Ovary (tissue), 7 donors: ENCODE measurements at regions not wholly inside any gene's neighbourhood (a gene's known extent, or its start where the extent isn't known, plus 50 kb on each side); places are given as distances from the start of the nearest gene placed in this dataset.

Experiments used
- DNase-seq, 5 donors: peaks; one replicate each; pipeline ENCODE4 v3.0.0-alpha.2; 2019 to 2020
- H3K27ac ChIP-seq, 2 donors: fragments of 200-600 bp; one replicate each; pipeline versions ENCODE4 v1.5.1 to v1.8.0; 2019 to 2022
- H3K27me3 ChIP-seq: fragments of 200-600 bp; one replicate; pipeline ENCODE4 v1.8.0; 2022
- H3K36me3 ChIP-seq: fragments of 200-600 bp; sonication (generic); one replicate; pipeline ENCODE4 v1.5.1; 2019
- H3K4me1 ChIP-seq: one replicate; pipeline ENCODE4 v1.8.1; 2013; ENCODE audit warnings: mild to moderate bottlenecking, moderate library complexity; ENCODE audit not compliant: insufficient read depth
- H3K4me3 ChIP-seq: fragments of 200-600 bp; sonication (generic); one replicate; pipeline ENCODE4 v1.5.1; 2017
- H3K9me3 ChIP-seq, 2 donors: fragments of 200-600 bp in 1 of 2; sonication (generic) in 1 of 2; one replicate each; pipeline versions ENCODE4 v1.5.1 to v1.8.1; 2013 to 2019; ENCODE audit warnings: mild to moderate bottlenecking in 1 of 2, moderate library complexity in 1 of 2
- EP300 ChIP-seq: sonication (generic); formaldehyde crosslinking; IDR thresholded peaks from one replicate; pipeline ENCODE4 v1.6.1; 2017; ENCODE audit warnings: antibody characterized with exemption
- POLR2A ChIP-seq: fragments of 450-650 bp; IDR thresholded peaks from one replicate; pipeline ENCODE4 v1.6.1; 2017; ENCODE audit warnings: antibody characterized with exemption, mild to moderate bottlenecking, moderate library complexity
- WGBS, 3 donors: extraction: QIAGEN DNeasy Blood & Tissue Kit in 1 of 3; methylation state at CpG; one replicate each; pipeline versions ENCODE4 v1.1.5 to v1.1.7; 2013 to 2017; 5-methylcytosine and 5-hydroxymethylcytosine counted together
- intact Hi-C, 4 donors: fragments of 100-400 bp; cut with DNase I; formaldehyde crosslinking; loops; one replicate each; pipeline versions ENCODE4 v1.11.0 to v1.15.1; 2022 to 2023
- TF ChIP-seq, protein P1 (sequence below), 3 donors: fragments of 450-650 bp in 2 of 3; fragments of 200-600 bp in 1 of 3; IDR thresholded peaks; one replicate each; pipeline versions ENCODE4 v1.5.1 to v1.8.0; 2016 to 2022; ENCODE audit warnings: antibody characterized with exemption in 3 of 3, mild to moderate bottlenecking in 1 of 3
- donor health status: DM: no; HTN: no; CAD: no; lungs with moderate emphysema.
- donor health status: DM: no; HTN: no; CAD: no.
- donor health status: Bipolar disorder and iron deficiency.
- donor health status: DM: no; HTN: no; CAD: no.
- donor health status: DM: yes; HTN: yes; CAD: no.

DNA sequence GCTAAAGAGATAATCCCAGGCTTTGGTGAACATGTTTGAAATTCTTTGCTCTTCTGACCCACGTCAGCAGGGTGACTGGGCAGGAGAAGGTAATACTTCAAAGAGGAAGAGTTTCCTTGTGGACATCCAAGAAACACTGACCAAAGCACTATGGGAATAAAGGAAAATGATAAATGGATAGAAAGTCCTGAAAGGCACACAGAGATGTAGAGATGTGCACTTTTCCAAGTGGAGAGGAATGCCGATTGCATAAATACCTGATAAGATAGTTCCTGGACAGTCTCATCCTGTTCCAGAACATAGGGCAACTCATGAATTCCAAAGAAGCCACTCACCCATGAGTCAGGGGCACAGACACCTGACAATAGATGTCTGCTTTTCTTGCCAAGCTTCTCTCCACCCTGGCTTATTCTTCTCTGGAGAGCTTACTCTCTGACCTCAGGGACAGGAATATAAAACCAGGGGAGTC is 191.3 kb upstream of the FOXA2 start:
- 28 to 46% (median 39%) methylated on average over 2 of the region's 2 CpGs for WGBS, 3 donors
- TF ChIP-seq, protein P1, sequence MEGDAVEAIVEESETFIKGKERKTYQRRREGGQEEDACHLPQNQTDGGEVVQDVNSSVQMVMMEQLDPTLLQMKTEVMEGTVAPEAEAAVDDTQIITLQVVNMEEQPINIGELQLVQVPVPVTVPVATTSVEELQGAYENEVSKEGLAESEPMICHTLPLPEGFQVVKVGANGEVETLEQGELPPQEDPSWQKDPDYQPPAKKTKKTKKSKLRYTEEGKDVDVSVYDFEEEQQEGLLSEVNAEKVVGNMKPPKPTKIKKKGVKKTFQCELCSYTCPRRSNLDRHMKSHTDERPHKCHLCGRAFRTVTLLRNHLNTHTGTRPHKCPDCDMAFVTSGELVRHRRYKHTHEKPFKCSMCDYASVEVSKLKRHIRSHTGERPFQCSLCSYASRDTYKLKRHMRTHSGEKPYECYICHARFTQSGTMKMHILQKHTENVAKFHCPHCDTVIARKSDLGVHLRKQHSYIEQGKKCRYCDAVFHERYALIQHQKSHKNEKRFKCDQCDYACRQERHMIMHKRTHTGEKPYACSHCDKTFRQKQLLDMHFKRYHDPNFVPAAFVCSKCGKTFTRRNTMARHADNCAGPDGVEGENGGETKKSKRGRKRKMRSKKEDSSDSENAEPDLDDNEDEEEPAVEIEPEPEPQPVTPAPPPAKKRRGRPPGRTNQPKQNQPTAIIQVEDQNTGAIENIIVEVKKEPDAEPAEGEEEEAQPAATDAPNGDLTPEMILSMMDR (IDR thresholded peaks at IDR 0.05) = no peak
- TF ChIP-seq EP300 (no peak), POLR2A (no peak)
- no peaks in the 10 kb centered on the region for H3K9me3 ChIP-seq
- no peak overlapping the region for H3K4me3 ChIP-seq
- no peak for DNase-seq
- H3K36me3 ChIP-seq = no peaks in the 10 kb centered on the region
- no peak overlapping the region for H3K27ac ChIP-seq
- intact Hi-C loops = no loop called here
- no peaks in the 10 kb centered on the region for H3K4me1 ChIP-seq
- H3K27me3 ChIP-seq = no peaks in the 10 kb centered on the region

- H3K4me1 ChIP-seq = no peaks in the 10 kb centered on the region
- intact Hi-C loops = no loop called here
- 92 to 96% (median 93%) methylated on average over 3 of the region's 3 CpGs for WGBS, 3 donors
- DNase-seq = no peak
- no peaks in the 10 kb centered on the region for H3K9me3 ChIP-seq
- H3K27ac ChIP-seq = no peak overlapping the region
- TF ChIP-seq POLR2A = no peak
- TF ChIP-seq, protein P1 (IDR thresholded peaks at IDR 0.05) = no peak
- TF ChIP-seq EP300 = no peak
- no peaks in the 10 kb centered on the region for H3K27me3 ChIP-seq
- no peak overlapping the region for H3K4me3 ChIP-seq
- H3K36me3 ChIP-seq = no peaks in the 10 kb centered on the region
Measured at GRCh38 chr20:22776369-22776768, 192.0 kb upstream of the FOXA2 start.

DNA sequence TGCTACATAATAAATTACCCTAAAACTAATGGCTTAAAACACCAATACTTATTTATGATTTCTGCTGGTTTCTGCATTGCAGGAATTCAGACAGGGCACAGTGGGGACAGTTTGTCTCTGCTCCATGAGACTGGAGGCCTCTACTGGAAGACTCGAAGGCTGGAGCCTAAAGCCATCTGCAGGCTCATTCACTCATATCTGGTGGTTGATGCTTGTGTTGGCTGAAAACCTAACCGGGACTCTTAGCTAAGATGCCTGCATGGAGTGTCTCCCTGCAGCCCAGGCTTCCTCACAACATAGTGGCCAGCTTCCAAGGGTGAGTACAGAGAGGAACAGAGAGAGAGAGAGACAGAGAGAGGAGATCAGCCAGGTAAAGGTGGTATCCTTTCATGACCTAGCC is 195.5 kb upstream of the FOXA2 start:
- DNase-seq = no peak
- Histone ChIP-seq H3K4me3 (no peak overlapping the region), H3K4me1 (no peaks in the 10 kb centered on the region), H3K27me3 (no peaks in the 10 kb centered on the region), H3K9me3 (no peaks in the 10 kb centered on the region), H3K36me3 (no peaks in the 10 kb centered on the region), H3K27ac (no peak overlapping the region)
- TF ChIP-seq, protein P1 (IDR thresholded peaks at IDR 0.05) = no peak
- TF ChIP-seq POLR2A (no peak), EP300 (no peak)
- intact Hi-C loops = no loop called here
- 50 to 66% (median 65%) methylated on average over 2 of the region's 2 CpGs for WGBS, 3 donors

DNA sequence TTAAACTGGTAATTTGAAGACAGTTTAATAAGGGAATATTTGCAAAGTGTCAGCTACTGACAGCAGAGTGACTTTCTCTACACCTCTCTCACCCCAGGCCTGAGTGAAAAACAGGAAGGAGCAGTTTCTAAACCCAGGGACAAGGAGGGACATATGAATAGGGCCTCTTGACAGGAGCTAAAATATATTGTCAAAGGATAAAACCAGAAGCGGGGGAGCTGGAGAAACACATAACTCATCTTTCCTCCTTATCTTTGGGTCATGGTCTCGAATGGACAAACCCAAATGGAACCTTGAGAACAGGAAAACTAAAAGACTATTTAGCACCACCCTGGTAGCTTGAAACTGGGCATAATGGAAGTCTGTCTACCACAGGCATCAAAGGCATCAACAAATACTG is 197.5 kb upstream of the FOXA2 start:
- H3K4me1 ChIP-seq = no peaks in the 10 kb centered on the region
- TF ChIP-seq, protein P1 (IDR thresholded peaks at IDR 0.05) = no peak
- TF ChIP-seq POLR2A (no peak), EP300 (no peak)
- no peak overlapping the region for H3K27ac ChIP-seq
- H3K9me3 ChIP-seq = no peaks in the 10 kb centered on the region
- H3K27me3 ChIP-seq = no peaks in the 10 kb centered on the region
- 74 to 89% (median 81%) methylated on average over 2 of the region's 2 CpGs for WGBS, 3 donors
- intact Hi-C loops = no loop called here
- H3K4me3 ChIP-seq = no peak overlapping the region
- no peaks in the 10 kb centered on the region for H3K36me3 ChIP-seq
- DNase-seq = no peak
